ENCODE measurements at regions not wholly inside any gene's neighbourhood (a gene's known extent, or its start where the extent isn't known, plus 50 kb on each side); places are given as distances from the start of the nearest gene placed in this dataset.
A peak's percentile ranks its signal among the peaks of the same experiment; 100 is the strongest.

DNA sequence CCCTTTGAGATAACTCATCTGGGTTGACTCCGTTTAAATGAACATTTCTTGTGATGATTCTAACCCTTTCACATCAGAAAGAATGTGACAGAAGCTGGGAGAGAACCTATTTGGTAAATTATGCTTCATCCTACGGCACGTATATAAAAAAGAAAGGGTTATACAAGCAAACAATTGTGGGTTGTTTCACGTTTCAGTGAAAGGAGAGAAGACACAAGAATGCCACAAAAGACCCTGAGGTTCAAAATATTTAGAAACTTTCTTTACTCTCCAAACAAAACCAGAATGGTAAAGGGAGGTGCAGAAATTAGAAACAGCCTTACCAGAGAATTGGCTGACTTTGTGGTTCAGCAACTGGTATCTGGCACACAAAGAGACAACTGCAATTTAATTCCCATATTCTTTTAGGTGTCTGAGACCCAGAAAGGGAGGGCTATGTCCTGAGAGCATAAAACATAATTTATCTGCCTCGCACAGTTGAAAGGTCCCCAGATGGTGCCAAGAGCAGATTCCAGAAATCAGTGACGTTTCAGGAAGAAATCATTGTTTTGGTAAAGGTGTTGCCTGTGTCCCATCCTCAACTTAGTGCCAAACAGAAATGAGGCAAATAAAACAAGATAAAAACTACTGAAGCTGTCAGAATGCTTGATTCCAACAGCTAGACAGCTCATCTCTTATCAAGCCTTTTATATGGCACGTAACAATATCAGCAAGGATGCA is 361.4 kb downstream of the EFNB2 start:
- ATAC-seq (ENCODE audit: low read depth) (no peak), DNase-seq (ENCODE audit: low spot score) (no peak)
- TF ChIP-seq, protein P1, sequence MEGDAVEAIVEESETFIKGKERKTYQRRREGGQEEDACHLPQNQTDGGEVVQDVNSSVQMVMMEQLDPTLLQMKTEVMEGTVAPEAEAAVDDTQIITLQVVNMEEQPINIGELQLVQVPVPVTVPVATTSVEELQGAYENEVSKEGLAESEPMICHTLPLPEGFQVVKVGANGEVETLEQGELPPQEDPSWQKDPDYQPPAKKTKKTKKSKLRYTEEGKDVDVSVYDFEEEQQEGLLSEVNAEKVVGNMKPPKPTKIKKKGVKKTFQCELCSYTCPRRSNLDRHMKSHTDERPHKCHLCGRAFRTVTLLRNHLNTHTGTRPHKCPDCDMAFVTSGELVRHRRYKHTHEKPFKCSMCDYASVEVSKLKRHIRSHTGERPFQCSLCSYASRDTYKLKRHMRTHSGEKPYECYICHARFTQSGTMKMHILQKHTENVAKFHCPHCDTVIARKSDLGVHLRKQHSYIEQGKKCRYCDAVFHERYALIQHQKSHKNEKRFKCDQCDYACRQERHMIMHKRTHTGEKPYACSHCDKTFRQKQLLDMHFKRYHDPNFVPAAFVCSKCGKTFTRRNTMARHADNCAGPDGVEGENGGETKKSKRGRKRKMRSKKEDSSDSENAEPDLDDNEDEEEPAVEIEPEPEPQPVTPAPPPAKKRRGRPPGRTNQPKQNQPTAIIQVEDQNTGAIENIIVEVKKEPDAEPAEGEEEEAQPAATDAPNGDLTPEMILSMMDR (IDR thresholded peaks at IDR 0.05; ENCODE audit: poor library complexity, severe bottlenecking): no peak
- Histone ChIP-seq H3K4me1 (ENCODE audit: insufficient read depth, poor library complexity, severe bottlenecking) (peaks cover 13% of the 10 kb centered on the region), H3K36me3 (ENCODE audit: low read depth) (no peaks in the 10 kb centered on the region), H3K27me3 (ENCODE audit: insufficient read depth, poor library complexity, severe bottlenecking) (no peaks in the 10 kb centered on the region), H3K9me3 (ENCODE audit: severe bottlenecking) (no peaks in the 10 kb centered on the region), H3K27ac (ENCODE audit: poor library complexity, severe bottlenecking) (no peak overlapping the region), H3K4me3 (ENCODE audit: severe bottlenecking) (no peak overlapping the region)

DNA sequence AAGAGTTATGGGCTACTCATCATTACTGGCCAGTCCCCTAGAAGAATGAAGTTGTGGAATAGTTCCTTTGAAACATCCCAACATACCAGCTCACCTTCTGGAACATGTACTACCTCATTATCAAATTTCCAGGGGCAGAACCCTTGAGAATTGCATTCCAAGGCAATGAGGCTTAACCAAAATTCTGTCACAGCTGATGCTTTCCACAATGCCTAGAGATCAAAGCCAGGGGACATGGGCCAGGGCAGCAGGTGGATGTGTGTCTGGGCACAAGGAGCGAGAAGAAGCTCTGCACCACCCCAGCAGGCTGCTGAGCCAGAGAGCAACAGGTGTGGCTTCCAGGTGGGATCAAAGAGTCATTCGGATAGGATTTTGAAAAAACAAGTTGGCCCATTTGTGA is 362.1 kb downstream of the EFNB2 start:
- no peaks in the 10 kb centered on the region for H3K36me3 ChIP-seq (ENCODE audit: low read depth)
- no peaks in the 10 kb centered on the region for H3K27me3 ChIP-seq (ENCODE audit: insufficient read depth, poor library complexity, severe bottlenecking)
- no peak overlapping the region for H3K27ac ChIP-seq (ENCODE audit: poor library complexity, severe bottlenecking)
- ATAC-seq (ENCODE audit: low read depth): no peak
- TF ChIP-seq, protein P1 (IDR thresholded peaks at IDR 0.05; ENCODE audit: poor library complexity, severe bottlenecking): no peak
- H3K4me1 ChIP-seq (ENCODE audit: insufficient read depth, poor library complexity, severe bottlenecking): peaks cover 13% of the 10 kb centered on the region
- no peaks in the 10 kb centered on the region for H3K9me3 ChIP-seq (ENCODE audit: severe bottlenecking)
- no peak for DNase-seq (ENCODE audit: low spot score)
- no peak overlapping the region for H3K4me3 ChIP-seq (ENCODE audit: severe bottlenecking)

DNA sequence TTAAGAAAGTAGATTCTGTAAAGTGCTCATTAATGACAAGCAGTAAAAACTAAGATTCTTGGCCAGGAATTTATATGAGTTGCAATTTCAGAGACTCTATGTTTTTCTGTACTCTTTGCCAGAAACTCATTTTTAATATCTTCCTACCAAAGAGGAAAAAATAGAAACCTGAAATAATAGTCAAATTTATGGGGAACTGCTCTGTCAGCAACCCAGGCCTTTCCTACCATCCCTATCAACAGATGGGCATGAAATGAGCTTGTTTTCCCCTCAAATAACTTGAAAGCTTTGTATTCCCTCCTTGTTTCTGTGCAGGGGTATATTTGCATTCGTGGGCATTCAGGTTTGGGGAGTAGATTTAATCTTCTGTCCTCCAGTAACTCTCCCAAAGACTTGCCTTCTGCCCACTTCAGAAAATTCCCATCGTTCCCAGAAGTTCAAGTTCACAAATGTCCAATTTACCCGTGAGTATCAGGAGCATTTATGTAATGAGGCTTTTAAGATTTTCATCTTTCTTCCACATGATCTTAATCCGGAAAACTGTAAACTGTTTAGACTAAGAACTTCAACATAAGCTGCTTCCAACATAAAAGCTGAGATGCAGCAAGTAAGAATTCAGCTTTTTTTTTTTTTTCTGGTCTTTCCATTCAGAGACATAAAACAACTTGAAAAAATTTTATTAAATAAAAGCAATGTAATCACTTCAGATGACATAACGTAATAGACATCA is 363.1 kb downstream of the EFNB2 start:
- Histone ChIP-seq H3K4me1 (ENCODE audit: insufficient read depth, poor library complexity, severe bottlenecking) (peaks cover 10% of the 10 kb centered on the region), H3K36me3 (ENCODE audit: low read depth) (no peaks in the 10 kb centered on the region), H3K4me3 (ENCODE audit: severe bottlenecking) (no peak overlapping the region), H3K27ac (ENCODE audit: poor library complexity, severe bottlenecking) (no peak overlapping the region), H3K9me3 (ENCODE audit: severe bottlenecking) (no peaks in the 10 kb centered on the region), H3K27me3 (ENCODE audit: insufficient read depth, poor library complexity, severe bottlenecking) (no peaks in the 10 kb centered on the region)
- TF ChIP-seq, protein P1 (IDR thresholded peaks at IDR 0.05; ENCODE audit: poor library complexity, severe bottlenecking): no peak
- ATAC-seq (ENCODE audit: low read depth) (no peak), DNase-seq (ENCODE audit: low spot score) (no peak)

DNA sequence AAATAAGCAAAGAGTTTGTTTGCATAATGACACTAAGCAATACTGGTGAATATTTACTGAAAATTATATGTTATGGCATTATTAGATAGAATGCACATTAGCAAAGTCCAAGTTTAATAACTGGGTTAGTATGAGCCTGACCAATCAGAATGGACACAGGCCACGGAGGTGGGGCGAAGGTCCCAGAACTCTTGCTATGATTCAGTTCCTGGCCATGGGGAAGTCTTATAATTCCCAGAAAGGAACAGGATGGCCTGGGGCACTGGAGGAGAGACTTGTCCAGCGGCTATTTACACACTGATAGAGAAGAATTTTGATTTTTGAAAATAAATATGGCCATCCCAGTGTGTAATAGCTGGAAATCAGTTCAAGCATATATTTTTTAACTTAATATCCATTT is 372.0 kb downstream of the EFNB2 start:
- TF ChIP-seq, protein P1 (IDR thresholded peaks at IDR 0.05; ENCODE audit: poor library complexity, severe bottlenecking): no peak
- ATAC-seq (ENCODE audit: low read depth) (no peak), DNase-seq (ENCODE audit: low spot score) (no peak)
- Histone ChIP-seq H3K27ac (ENCODE audit: poor library complexity, severe bottlenecking) (no peak overlapping the region), H3K27me3 (ENCODE audit: insufficient read depth, poor library complexity, severe bottlenecking) (no peaks in the 10 kb centered on the region), H3K4me3 (ENCODE audit: severe bottlenecking) (no peak overlapping the region), H3K36me3 (ENCODE audit: low read depth) (no peaks in the 10 kb centered on the region), H3K9me3 (ENCODE audit: severe bottlenecking) (peaks cover 4% of the 10 kb centered on the region), H3K4me1 (ENCODE audit: insufficient read depth, poor library complexity, severe bottlenecking) (peaks cover 17% of the 10 kb centered on the region)

DNA sequence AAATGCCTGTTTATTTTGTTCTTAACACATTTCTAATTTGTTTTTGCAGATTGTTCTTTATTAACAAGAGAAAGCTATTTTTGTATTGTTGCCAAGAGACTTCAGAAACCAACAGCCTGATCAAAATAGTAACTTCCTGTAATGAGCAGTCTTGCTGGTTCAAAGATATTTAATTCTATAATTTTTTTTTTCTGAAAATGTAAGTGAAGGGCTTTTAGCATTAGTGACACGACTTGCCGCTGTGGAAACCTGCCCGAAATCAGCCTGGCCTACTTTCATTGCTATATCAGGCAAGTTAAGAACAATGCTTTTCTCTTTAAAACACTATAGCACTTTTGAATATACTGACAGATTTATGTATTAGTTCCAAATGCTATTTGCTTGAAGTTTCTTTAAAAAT is 374.3 kb downstream of the EFNB2 start:
- no peak for ATAC-seq (ENCODE audit: low read depth)
- H3K27me3 ChIP-seq (ENCODE audit: insufficient read depth, poor library complexity, severe bottlenecking): no peaks in the 10 kb centered on the region
- peaks cover 4% of the 10 kb centered on the region for H3K9me3 ChIP-seq (ENCODE audit: severe bottlenecking)
- peaks cover 30% of the 10 kb centered on the region for H3K4me1 ChIP-seq (ENCODE audit: insufficient read depth, poor library complexity, severe bottlenecking)
- no peak overlapping the region for H3K4me3 ChIP-seq (ENCODE audit: severe bottlenecking)
- no peak for DNase-seq (ENCODE audit: low spot score)
- H3K36me3 ChIP-seq (ENCODE audit: low read depth): no peaks in the 10 kb centered on the region
- TF ChIP-seq, protein P1 (IDR thresholded peaks at IDR 0.05; ENCODE audit: poor library complexity, severe bottlenecking): no peak
- peak overlapping the region; percentile 38 for H3K27ac ChIP-seq (ENCODE audit: poor library complexity, severe bottlenecking)

All from RWPE2 (cell line).